Esophagus squamous epithelium (tissue), 5 donors: ENCODE measurements at regions not wholly inside any gene's neighbourhood (a gene's known extent, or its start where the extent isn't known, plus 50 kb on each side); places are given as distances from the start of the nearest gene placed in this dataset.

Experiments
- DNase-seq: peaks from one replicate; lab custom pipeline; 2025; lab: John Stamatoyannopoulos, UW
- H3K27ac ChIP-seq, 4 donors: fragments of 200-600 bp; sonication (generic); one replicate each; pipeline ENCODE4 v1.5.1; 2016 to 2019; ENCODE audit warnings: mild to moderate bottlenecking in 1 of 4
- H3K27me3 ChIP-seq, 4 donors: fragments of 200-600 bp; sonication (generic); 1 replicate in 3 of 4; 2 replicates in 1 of 4; pipeline versions ENCODE4 v1.5.1 to v1.6.0; 2017 to 2021; ENCODE audit warnings: antibody characterized with exemption in 1 of 4
- H3K36me3 ChIP-seq, 3 donors: fragments of 200-600 bp; sonication (generic); one replicate each; pipeline ENCODE4 v1.5.1; 2016 to 2019
- H3K4me1 ChIP-seq, 3 donors: fragments of 200-600 bp; sonication (generic); one replicate each; pipeline ENCODE4 v1.5.1; 2017 to 2019
- H3K4me3 ChIP-seq, 4 donors: fragments of 200-600 bp; sonication (generic); 1 replicate in 3 of 4; 2 replicates in 1 of 4; pipeline ENCODE4 v1.5.1; 2016 to 2019; ENCODE audit warnings: mild to moderate bottlenecking in 2 of 4, moderate library complexity in 1 of 4
- H3K9me3 ChIP-seq, 3 donors: fragments of 200-600 bp; sonication (generic); one replicate each; pipeline ENCODE4 v1.5.1; 2016 to 2019
- CTCF ChIP-seq, 6 experiments: fragments of 450-650 bp in 4 of 6; fragments of 200-600 bp in 2 of 6; sonication (generic) in 2 of 6; IDR thresholded peaks; one replicate each; pipeline ENCODE4 v1.5.1; 2016 to 2019; ENCODE audit warnings: antibody characterized with exemption in 6 of 6, mild to moderate bottlenecking in 4 of 6, moderate library complexity in 4 of 6
- POLR2A ChIP-seq, 4 donors: fragments of 450-650 bp; IDR thresholded peaks; one replicate each; pipeline ENCODE4 v1.6.1; 2017; ENCODE audit warnings: antibody characterized with exemption in 4 of 4, mild to moderate bottlenecking in 4 of 4, moderate library complexity in 3 of 4
- WGBS, 2 donors: methylation state at CpG; one replicate each; pipeline ENCODE4 v1.1.5; 2018; 5-methylcytosine and 5-hydroxymethylcytosine counted together
- intact Hi-C: fragments of 100-400 bp; cut with DNase I; formaldehyde crosslinking; loops from one replicate; pipeline ENCODE4 v1.15.0; 2022
- donor health status: DM: yes; HTN: yes; CAD: no.

GRCh38 chr21:15373941-15374340, 309.1 kb upstream of the NRIP1 start:
- 70 to 72% methylated on average over 1 of the region's 1 CpG for WGBS, 2 donors
- Histone ChIP-seq H3K9me3 (no peaks in the 10 kb centered on the region), H3K4me1 (no peaks in the 10 kb centered on the region), H3K36me3 (no peaks in the 10 kb centered on the region), H3K27ac (no peak overlapping the region), H3K27me3 (peaks cover 0 to 14% (median 0%) of the 10 kb centered on the region in 4 donors), H3K4me3 (no peak overlapping the region)
- no peak for DNase-seq
- intact Hi-C loops, result no loop called here
- TF ChIP-seq CTCF (IDR thresholded peaks at IDR 0.05) (no peak), POLR2A (IDR thresholded peaks at IDR 0.05) (no peak)

GRCh38 chr21:15379776-15380175, 315.0 kb upstream of the NRIP1 start:
- H3K9me3 ChIP-seq, result no peaks in the 10 kb centered on the region
- no peak overlapping the region for H3K4me3 ChIP-seq
- no peak overlapping the region for H3K27ac ChIP-seq
- peaks cover 0 to 14% (median 0%) of the 10 kb centered on the region in 4 donors for H3K27me3 ChIP-seq
- 32 to 55% methylated on average over 3 of the region's 3 CpGs for WGBS, 2 donors
- intact Hi-C loops, result no loop called here
- DNase-seq, result no peak
- H3K4me1 ChIP-seq, result peaks cover 0 to 11% (median 0%) of the 10 kb centered on the region in 3 donors
- TF ChIP-seq CTCF (IDR thresholded peaks at IDR 0.05) (no peak), POLR2A (IDR thresholded peaks at IDR 0.05) (no peak)
- H3K36me3 ChIP-seq, result no peaks in the 10 kb centered on the region

- H3K36me3 ChIP-seq, result no peaks in the 10 kb centered on the region
- DNase-seq, result no peak
- H3K4me3 ChIP-seq, result no peak overlapping the region
- WGBS, 2 donors, result 73 to 86% methylated on average over 4 of the region's 4 CpGs
- H3K9me3 ChIP-seq, result no peaks in the 10 kb centered on the region
- no peak for TF ChIP-seq CTCF (IDR thresholded peaks at IDR 0.05)
- TF ChIP-seq POLR2A (IDR thresholded peaks at IDR 0.05), result no peak
- H3K27me3 ChIP-seq, result peaks cover 0 to 8% (median 0%) of the 10 kb centered on the region in 4 donors
- intact Hi-C loops, result no loop called here
- H3K27ac ChIP-seq, result no peak overlapping the region
- peaks cover 0 to 11% (median 0%) of the 10 kb centered on the region in 3 donors for H3K4me1 ChIP-seq
Measured at GRCh38 chr21:15383588-15383987, 318.8 kb upstream of the NRIP1 start.

GRCh38 chr21:15390049-15390448, 325.2 kb upstream of the NRIP1 start:
- no peak overlapping the region for H3K4me3 ChIP-seq
- intact Hi-C loops, result no loop called here
- H3K27me3 ChIP-seq, result peaks cover 0 to 5% (median 0%) of the 10 kb centered on the region in 4 donors
- TF ChIP-seq CTCF (IDR thresholded peaks at IDR 0.05) (no peak), POLR2A (IDR thresholded peaks at IDR 0.05) (no peak)
- DNase-seq, result no peak
- H3K36me3 ChIP-seq, result no peaks in the 10 kb centered on the region
- no peaks in the 10 kb centered on the region for H3K4me1 ChIP-seq
- H3K9me3 ChIP-seq, result no peaks in the 10 kb centered on the region
- no peak overlapping the region for H3K27ac ChIP-seq
- 39 to 49% methylated on average over 2 of the region's 2 CpGs for WGBS, 2 donors

- no peaks in the 10 kb centered on the region for H3K36me3 ChIP-seq
- intact Hi-C loops, result no loop called here
- no peaks in the 10 kb centered on the region for H3K4me1 ChIP-seq
- no peak for DNase-seq
- no peak for TF ChIP-seq CTCF (IDR thresholded peaks at IDR 0.05)
- TF ChIP-seq POLR2A (IDR thresholded peaks at IDR 0.05), result no peak
- no peaks in the 10 kb centered on the region for H3K27me3 ChIP-seq
- H3K9me3 ChIP-seq, result no peaks in the 10 kb centered on the region
- H3K27ac ChIP-seq, result no peak overlapping the region
- 48 to 53% methylated on average over 2 of the region's 2 CpGs for WGBS, 2 donors
- H3K4me3 ChIP-seq, result no peak overlapping the region
Measured at GRCh38 chr21:15397258-15397657, 332.5 kb upstream of the NRIP1 start.
